HCT116 (cell line): ENCODE measurements at regions not wholly inside any gene's neighbourhood (a gene's known extent, or its start where the extent isn't known, plus 50 kb on each side); places are given as distances from the start of the nearest gene placed in this dataset.
"Not testable (repeated sequence)": the region's sequence is repeated elsewhere in the genome, so short reads cannot be mapped to it uniquely, and the experiment has no call there.

Experiments
- ATAC-seq: fragments of 200-7000 bp; cut with Tn5 transposase; 2 replicates; pipeline ENCODE4 v1.9.1; 2020; ENCODE audit warnings: mild to moderate bottlenecking, moderate library complexity
- BruUV-seq: library from RNA; stranded (reverse); fragments of 400-500 nt; replicated peaks from 2 replicates; lab custom pipeline; 2021; lab: Mats Ljungman, UMichigan
- CTCF ChIA-PET: fragments of 300-600 bp; sonication (Branson Sonifier 250); formaldehyde crosslinking; loops from one replicate; lab custom pipeline; 2021; ENCODE audit warnings: antibody characterized with exemption; lab: Charles Lee
- POLR2A ChIA-PET: fragments of 300-600, 350-600 bp; sonication (Branson Sonifier 250); formaldehyde crosslinking; loops from one replicate; lab custom pipeline; 2021; ENCODE audit warnings: antibody characterized with exemption; lab: Charles Lee
- RAD21 ChIA-PET, 2 experiments: fragments of 300-600 bp; sonication (Branson Sonifier 250); formaldehyde crosslinking; loops; one replicate each; lab custom pipeline; 2023; ENCODE audit warnings: low total read pairs in 2 of 2; ENCODE audit not compliant: uncharacterized antibody in 2 of 2, unreplicated experiment in 2 of 2, low non-redundant PET in 1 of 2; lab: Charles Lee
- DNase-seq: peaks from one replicate; pipeline ENCODE4 v3.0.0-alpha.2; 2010; ENCODE audit warnings: low read depth, low spot score
- H2AFZ ChIP-seq: fragments of 200-600 bp; shearing (Covaris generic), sonication (generic); 2 replicates; pipeline ENCODE4 v1.6.1; 2017; ENCODE audit warnings: low read depth, mixed run types, mixed read lengths, antibody characterized with exemption, low read length; ENCODE audit not compliant: poor library complexity, severe bottlenecking
- H3K27ac ChIP-seq: 2 replicates; pipeline ENCODE4 v1.5.1; 2012; ENCODE audit warnings: low read depth, low read length
- H3K27me3 ChIP-seq: fragments of 200-600 bp; sonication (generic); 2 replicates; pipeline ENCODE4 v1.6.1; 2016; ENCODE audit warnings: mixed run types, low read length, mixed read lengths; ENCODE audit not compliant: insufficient read depth
- H3K36me3 ChIP-seq, 2 experiments: fragments of 200-500 bp in 1 of 2; fragments of 200-600 bp in 1 of 2; sonication (Bioruptor generic) in 1 of 2; sonication (generic) in 1 of 2; 2 replicates each; pipeline versions ENCODE4 v1.5.1 to v1.6.1; 2014 to 2016; ENCODE audit warnings: low read length in 2 of 2, inconsistent platforms in 1 of 2, mixed read lengths in 1 of 2, mixed run types in 1 of 2; ENCODE audit not compliant: insufficient read depth in 2 of 2, control insufficient read depth in 1 of 2
- H3K4me1 ChIP-seq, 2 experiments: fragments of 200-600 bp in 1 of 2; sonication (generic) in 1 of 2; 2 replicates each; pipeline versions ENCODE4 v1.5.1 to v1.6.1; 2012 to 2017; ENCODE audit warnings: low read length in 2 of 2, inconsistent platforms in 1 of 2, mild to moderate bottlenecking in 1 of 2, mixed read lengths in 1 of 2, mixed run types in 1 of 2, moderate library complexity in 1 of 2; ENCODE audit not compliant: insufficient read depth in 2 of 2, control insufficient read depth in 1 of 2
- H3K4me2 ChIP-seq: fragments of 200-600 bp; sonication (generic); 2 replicates; pipeline ENCODE4 v1.6.1; 2017; ENCODE audit warnings: mixed run types, low read length, mixed read lengths
- H3K4me3 ChIP-seq, 2 experiments: fragments of 200-600 bp in 1 of 2; sonication (generic) in 1 of 2; replicated peaks in 1 of 2; 2 replicates each; pipeline ENCODE4 v1.5.1; 2011 to 2016; ENCODE audit warnings: low read length in 2 of 2, control low read depth in 1 of 2, low read depth in 1 of 2, mild to moderate bottlenecking in 1 of 2, mixed read lengths in 1 of 2, mixed run types in 1 of 2
- H3K79me2 ChIP-seq: fragments of 200-600 bp; sonication (generic); 2 replicates; pipeline ENCODE4 v1.6.1; 2017; ENCODE audit warnings: mild to moderate bottlenecking, mixed run types, low read length, moderate library complexity, mixed read lengths; ENCODE audit not compliant: insufficient read depth
- H3K9ac ChIP-seq: fragments of 200-600 bp; sonication (generic); 2 replicates; pipeline ENCODE4 v1.6.1; 2016; ENCODE audit warnings: low read length, mixed read lengths
- H3K9me2 ChIP-seq: fragments of 200-600 bp; sonication (generic), shearing (Covaris generic); 2 replicates; pipeline ENCODE4 v1.6.1; 2017; ENCODE audit warnings: mixed run types, mild to moderate bottlenecking, moderate library complexity; ENCODE audit not compliant: insufficient read depth
- H3K9me3 ChIP-seq, 2 experiments: fragments of 200-500 bp in 1 of 2; fragments of 200-600 bp in 1 of 2; sonication (Bioruptor generic) in 1 of 2; sonication (generic) in 1 of 2; 2 replicates each; pipeline ENCODE4 v1.6.1; 2014 to 2017; ENCODE audit warnings: low read length in 2 of 2, mixed read lengths in 2 of 2, inconsistent platforms in 1 of 2, low read depth in 1 of 2, mild to moderate bottlenecking in 1 of 2, mixed run types in 1 of 2, moderate library complexity in 1 of 2; ENCODE audit not compliant: control insufficient read depth in 1 of 2, insufficient read depth in 1 of 2
- H4K20me1 ChIP-seq: fragments of 200-600 bp; sonication (generic), shearing (Covaris generic); 2 replicates; pipeline ENCODE4 v1.6.1; 2017; ENCODE audit warnings: mixed run types, mild to moderate bottlenecking, moderate library complexity; ENCODE audit not compliant: insufficient read depth
- ATF3 ChIP-seq: IDR thresholded peaks from 2 replicates; pipeline ENCODE4 v1.6.1; 2012
- CTCF ChIP-seq, 3 experiments: fragments of 200-600 bp in 1 of 3; sonication (generic) in 1 of 3; IDR thresholded peaks in 2 of 3; conservative IDR thresholded peaks in 1 of 3; 2 replicates each; pipeline ENCODE4 v1.5.1; 2012 to 2017; ENCODE audit warnings: low read depth in 2 of 3, low read length in 2 of 3, antibody characterized with exemption in 1 of 3, borderline replicate concordance in 1 of 3, control low read depth in 1 of 3, mild to moderate bottlenecking in 1 of 3, mixed read lengths in 1 of 3, mixed run types in 1 of 3, moderate library complexity in 1 of 3; ENCODE audit not compliant: insufficient read depth in 1 of 3
- ELF1 ChIP-seq: IDR thresholded peaks from 2 replicates; pipeline ENCODE4 v1.6.1; 2012; ENCODE audit warnings: low read depth, borderline replicate concordance
- EZH2phosphoT487 ChIP-seq: fragments of 200-600 bp; IDR thresholded peaks from 2 replicates; pipeline ENCODE4 v1.6.1; 2018; ENCODE audit warnings: antibody characterized with exemption, borderline replicate concordance
- FOSL1 ChIP-seq: IDR thresholded peaks from 2 replicates; pipeline ENCODE4 v1.6.1; 2012; ENCODE audit warnings: low read depth
- JUND ChIP-seq: IDR thresholded peaks from 2 replicates; pipeline ENCODE4 v1.6.1; 2012
- RAD21 ChIP-seq: IDR thresholded peaks from 2 replicates; pipeline ENCODE4 v1.6.1; 2012; ENCODE audit warnings: low read depth, mild to moderate bottlenecking
- intact Hi-C: fragments of 100-400 bp; cut with micrococcal nuclease; formaldehyde crosslinking; loops from 2 replicates; pipeline ENCODE4 v1.10.0; 2022

- Histone ChIP-seq H3K27ac (no peak overlapping the region), H3K4me1 (no peaks in the 10 kb centered on the region), H3K9me2 (no peaks in the 10 kb centered on the region), H3K9me3 (no peaks in the 10 kb centered on the region), H3K27me3 (0 out of 2 replicates have a peak, but pooled peaks cover 10% of the 10 kb centered on the region), H3K4me3 (no peak overlapping the region), H2AFZ (no peak overlapping the region), H3K79me2 (no peaks in the 10 kb centered on the region), H4K20me1 (no peaks in the 10 kb centered on the region), H3K36me3 (no peaks in the 10 kb centered on the region), H3K9ac (no peak overlapping the region), H3K4me2 (no peak overlapping the region)
- DNase-seq (no peak), ATAC-seq (no peak)
- ChIA-PET CTCF (no interaction called here), RAD21 (no interaction called here), POLR2A (no interaction called here)
- no TSS peak for BruUV-seq
- TF ChIP-seq JUND = no peak
- TF ChIP-seq RAD21 = no peak
- no peak for TF ChIP-seq ELF1
- TF ChIP-seq ATF3 = no peak
- no peak for TF ChIP-seq EZH2phosphoT487
- no peak for TF ChIP-seq FOSL1
- no peak for TF ChIP-seq CTCF (IDR thresholded peaks at IDR 0.05 in 2 of 3, conservative IDR thresholded peaks at IDR 0.05 in 1 of 3; ENCODE audit: borderline replicate concordance in 1 of 3, insufficient read depth in 1 of 3, low read depth in 2 of 3, low read length in 2 of 3)
- intact Hi-C loops = no loop called here
These were observed 80.6 kb downstream of the OTOR start for GRCh38 chr20:16828666-16829305.

- H3K9ac ChIP-seq, H3K4me3 ChIP-seq, H2AFZ ChIP-seq, ATAC-seq, H3K79me2 ChIP-seq, POLR2A ChIA-PET, CTCF ChIA-PET, H3K4me2 ChIP-seq, RAD21 ChIA-PET, H3K36me3 ChIP-seq, H3K9me2 ChIP-seq, DNase-seq, intact Hi-C loops, H3K9me3 ChIP-seq, H3K27ac ChIP-seq, H4K20me1 ChIP-seq, BruUV-seq, H3K4me1 ChIP-seq: not testable (repeated sequence)
- H3K27me3 ChIP-seq = peaks cover 31% of the 10 kb centered on the region
These were observed 87.5 kb downstream of the OTOR start for GRCh38 chr20:16835690-16836089.
